ENCODE measurements at regions not wholly inside any gene's neighbourhood (a gene's known extent, or its start where the extent isn't known, plus 50 kb on each side); places are given as distances from the start of the nearest gene placed in this dataset.

GRCh38 chr2:217156801-217157200 is 296.9 kb upstream of the TNP1 start:
- no peak overlapping the region for H3K4me2 ChIP-seq (ENCODE audit: low read length)
- H3K79me1 ChIP-seq (ENCODE audit: low read length): peaks cover 3% of the 10 kb centered on the region
- no peak overlapping the region for H2BK5ac ChIP-seq (ENCODE audit: low read depth, low read length, poor library complexity)
- WGBS (ENCODE audit: extremely low coverage, insufficient coverage, insufficient read length): no CpG with 5 or more reads among the region's 2 CpGs
- DNase-seq: no peak
- no peak overlapping the region for H4K8ac ChIP-seq (ENCODE audit: low read depth, low read length)
- no peak overlapping the region for H3K9ac ChIP-seq (ENCODE audit: low read length)
- no peak overlapping the region for H3K23ac ChIP-seq (ENCODE audit: low read length)
- no peak overlapping the region for H3K14ac ChIP-seq (ENCODE audit: low read length)
- no peak overlapping the region for H2BK12ac ChIP-seq (ENCODE audit: low read length)
- no peak overlapping the region for H2AFZ ChIP-seq (ENCODE audit: insufficient read depth, low read length, poor library complexity)
- no peak overlapping the region for H3K4me3 ChIP-seq (ENCODE audit: low read depth, low read length)
- no peaks in the 10 kb centered on the region for H3K36me3 ChIP-seq (ENCODE audit: control insufficient read depth in 1 of 2, insufficient read depth in 2 of 2, low read length in 2 of 2)
- H3K79me2 ChIP-seq (ENCODE audit: control insufficient read depth, insufficient read depth, low read length, poor library complexity): no peaks in the 10 kb centered on the region
- H3K9me3 ChIP-seq (ENCODE audit: insufficient read depth, low read depth, low read length): no peaks in the 10 kb centered on the region
- H3K4ac ChIP-seq (ENCODE audit: low read depth, low read length): no peak overlapping the region
- H2BK120ac ChIP-seq (ENCODE audit: insufficient read depth, low read length, poor library complexity): no peak overlapping the region
- no peak overlapping the region for H2AK5ac ChIP-seq (ENCODE audit: low read length)
- H3K4me1 ChIP-seq (ENCODE audit: control insufficient read depth in 1 of 2, insufficient read depth in 2 of 2, low read length in 2 of 2): peaks cover 3 to 6% of the 10 kb centered on the region in 2 experiments
- H3K18ac ChIP-seq (ENCODE audit: low read length): no peak overlapping the region
- no peak overlapping the region for H4K91ac ChIP-seq (ENCODE audit: low read depth, low read length)
- no peak overlapping the region for H4K12ac ChIP-seq (ENCODE audit: low read depth, low read length)
- no peak overlapping the region for H3K27ac ChIP-seq (ENCODE audit: low read depth, low read length)
- no peaks in the 10 kb centered on the region for H3K27me3 ChIP-seq (ENCODE audit: insufficient read depth, low read length)

DNA sequence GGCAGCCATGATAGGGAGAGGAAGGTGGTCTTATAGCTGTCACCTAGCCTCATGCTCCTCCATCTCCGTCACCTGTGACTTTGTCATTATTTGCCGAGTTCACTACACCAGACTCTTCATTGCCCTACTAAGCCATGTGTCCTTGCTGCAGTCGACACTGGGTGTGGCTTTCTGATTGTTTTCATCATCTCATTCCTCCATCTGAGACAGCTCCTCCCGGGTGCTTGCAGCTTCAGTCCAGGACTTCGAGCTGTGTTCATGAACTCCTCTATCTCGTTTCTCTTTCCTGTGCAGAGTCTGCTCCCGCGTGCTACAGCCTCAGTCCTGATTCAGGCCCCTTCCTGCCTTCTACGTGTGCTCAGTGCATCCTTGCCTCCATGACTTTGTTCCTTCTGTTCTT is 295.1 kb upstream of the TNP1 start:
- Histone ChIP-seq H3K14ac (ENCODE audit: low read length) (no peak overlapping the region), H3K27me3 (ENCODE audit: insufficient read depth, low read length) (no peaks in the 10 kb centered on the region), H3K27ac (ENCODE audit: low read depth, low read length) (no peak overlapping the region), H3K9ac (ENCODE audit: low read length) (no peak overlapping the region), H2BK12ac (ENCODE audit: low read length) (no peak overlapping the region), H2AK5ac (ENCODE audit: low read length) (no peak overlapping the region), H3K4me1 (ENCODE audit: control insufficient read depth in 1 of 2, insufficient read depth in 2 of 2, low read length in 2 of 2) (peaks cover 0 to 5% of the 10 kb centered on the region in 2 experiments), H2AFZ (ENCODE audit: insufficient read depth, low read length, poor library complexity) (no peak overlapping the region), H3K79me2 (ENCODE audit: control insufficient read depth, insufficient read depth, low read length, poor library complexity) (no peaks in the 10 kb centered on the region), H3K18ac (ENCODE audit: low read length) (no peak overlapping the region), H3K4me3 (ENCODE audit: low read depth, low read length) (no peak overlapping the region), H3K36me3 (ENCODE audit: control insufficient read depth in 1 of 2, insufficient read depth in 2 of 2, low read length in 2 of 2) (no peaks in the 10 kb centered on the region), H4K12ac (ENCODE audit: low read depth, low read length) (no peak overlapping the region), H4K8ac (ENCODE audit: low read depth, low read length) (no peak overlapping the region), H3K23ac (ENCODE audit: low read length) (no peak overlapping the region), H3K9me3 (ENCODE audit: insufficient read depth, low read depth, low read length) (no peaks in the 10 kb centered on the region), H4K91ac (ENCODE audit: low read depth, low read length) (no peak overlapping the region), H3K4ac (ENCODE audit: low read depth, low read length) (no peak overlapping the region), H3K4me2 (ENCODE audit: low read length) (no peak overlapping the region), H2BK5ac (ENCODE audit: low read depth, low read length, poor library complexity) (no peak overlapping the region), H2BK120ac (ENCODE audit: insufficient read depth, low read length, poor library complexity) (no peak overlapping the region), H3K79me1 (ENCODE audit: low read length) (no peaks in the 10 kb centered on the region)
- no peak for DNase-seq
- WGBS (ENCODE audit: extremely low coverage, insufficient coverage, insufficient read length): no CpG with 5 or more reads among the region's 9 CpGs

DNA sequence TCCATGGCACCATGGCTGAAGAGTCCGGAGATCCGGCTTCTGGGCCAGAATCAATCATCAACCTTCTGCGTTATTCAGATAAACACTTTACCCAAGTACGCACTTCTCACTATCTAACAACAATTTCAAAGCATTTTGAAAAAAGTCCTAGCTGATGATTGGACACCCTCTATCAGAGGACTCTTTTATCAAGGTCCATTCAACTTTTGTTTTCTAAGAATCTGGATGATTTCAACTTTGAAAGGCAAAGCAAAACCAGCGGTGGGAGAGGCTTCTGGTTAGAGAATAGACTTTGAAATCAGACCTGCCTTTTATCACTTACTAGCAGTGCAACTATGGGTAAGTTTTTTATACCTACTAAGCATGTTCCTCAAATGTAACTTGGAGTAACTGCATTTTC is 293.6 kb upstream of the TNP1 start:
- H3K23ac ChIP-seq (ENCODE audit: low read length): no peak overlapping the region
- peak overlapping the region; percentile 83 for H2BK12ac ChIP-seq (ENCODE audit: low read length)
- no peaks in the 10 kb centered on the region for H3K9me3 ChIP-seq (ENCODE audit: insufficient read depth, low read depth, low read length)
- H3K4me1 ChIP-seq (ENCODE audit: control insufficient read depth in 1 of 2, insufficient read depth in 2 of 2, low read length in 2 of 2): peaks cover 0 to 8% of the 10 kb centered on the region in 2 experiments
- WGBS (ENCODE audit: extremely low coverage, insufficient coverage, insufficient read length): no CpG with 5 or more reads among the region's 5 CpGs
- H3K4me2 ChIP-seq (ENCODE audit: low read length): no peak overlapping the region
- H2AFZ ChIP-seq (ENCODE audit: insufficient read depth, low read length, poor library complexity): no peak overlapping the region
- H3K79me1 ChIP-seq (ENCODE audit: low read length): no peaks in the 10 kb centered on the region
- H2BK5ac ChIP-seq (ENCODE audit: low read depth, low read length, poor library complexity): no peak overlapping the region
- H3K27me3 ChIP-seq (ENCODE audit: insufficient read depth, low read length): no peaks in the 10 kb centered on the region
- H3K4ac ChIP-seq (ENCODE audit: low read depth, low read length): no peak overlapping the region
- no peak overlapping the region for H4K91ac ChIP-seq (ENCODE audit: low read depth, low read length)
- H4K8ac ChIP-seq (ENCODE audit: low read depth, low read length): no peak overlapping the region
- H4K12ac ChIP-seq (ENCODE audit: low read depth, low read length): no peak overlapping the region
- H3K79me2 ChIP-seq (ENCODE audit: control insufficient read depth, insufficient read depth, low read length, poor library complexity): no peaks in the 10 kb centered on the region
- no peak overlapping the region for H3K27ac ChIP-seq (ENCODE audit: low read depth, low read length)
- H3K36me3 ChIP-seq (ENCODE audit: control insufficient read depth in 1 of 2, insufficient read depth in 2 of 2, low read length in 2 of 2): no peaks in the 10 kb centered on the region
- no peak overlapping the region for H3K18ac ChIP-seq (ENCODE audit: low read length)
- no peak overlapping the region for H3K9ac ChIP-seq (ENCODE audit: low read length)
- no peak overlapping the region for H3K4me3 ChIP-seq (ENCODE audit: low read depth, low read length)
- H2BK120ac ChIP-seq (ENCODE audit: insufficient read depth, low read length, poor library complexity): no peak overlapping the region
- DNase-seq: no peak
- H3K14ac ChIP-seq (ENCODE audit: low read length): no peak overlapping the region
- H2AK5ac ChIP-seq (ENCODE audit: low read length): no peak overlapping the region

DNA sequence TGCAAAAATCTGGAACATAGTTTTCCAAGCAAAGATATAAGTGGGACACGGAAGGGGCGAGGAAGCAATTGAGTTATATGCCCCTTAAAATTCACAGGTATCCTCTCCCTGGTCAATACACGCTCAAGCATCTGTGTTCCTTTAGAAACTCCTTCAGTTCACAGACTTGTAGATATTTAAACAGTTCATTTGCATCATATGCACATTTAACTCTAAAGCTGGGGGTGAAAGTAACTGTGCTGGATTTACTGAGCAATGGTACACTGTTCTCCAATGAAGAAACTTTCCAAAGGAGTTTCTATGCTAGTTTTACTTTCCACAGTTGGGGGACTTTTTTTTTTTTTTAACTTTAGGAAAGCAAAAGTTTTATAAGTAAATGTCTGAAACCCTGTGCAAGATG is 293.0 kb upstream of the TNP1 start:
- Histone ChIP-seq H3K4ac (ENCODE audit: low read depth, low read length) (no peak overlapping the region), H2AFZ (ENCODE audit: insufficient read depth, low read length, poor library complexity) (no peak overlapping the region), H2AK5ac (ENCODE audit: low read length) (no peak overlapping the region), H2BK5ac (ENCODE audit: low read depth, low read length, poor library complexity) (no peak overlapping the region), H3K36me3 (ENCODE audit: control insufficient read depth in 1 of 2, insufficient read depth in 2 of 2, low read length in 2 of 2) (no peaks in the 10 kb centered on the region), H2BK12ac (ENCODE audit: low read length) (no peak overlapping the region), H4K91ac (ENCODE audit: low read depth, low read length) (no peak overlapping the region), H3K9ac (ENCODE audit: low read length) (no peak overlapping the region), H3K79me1 (ENCODE audit: low read length) (no peaks in the 10 kb centered on the region), H3K9me3 (ENCODE audit: insufficient read depth, low read depth, low read length) (no peaks in the 10 kb centered on the region), H3K4me1 (ENCODE audit: control insufficient read depth in 1 of 2, insufficient read depth in 2 of 2, low read length in 2 of 2) (peaks cover 0 to 8% of the 10 kb centered on the region in 2 experiments), H3K27me3 (ENCODE audit: insufficient read depth, low read length) (no peaks in the 10 kb centered on the region), H3K18ac (ENCODE audit: low read length) (no peak overlapping the region), H3K14ac (ENCODE audit: low read length) (no peak overlapping the region), H3K27ac (ENCODE audit: low read depth, low read length) (no peak overlapping the region), H4K12ac (ENCODE audit: low read depth, low read length) (no peak overlapping the region), H4K8ac (ENCODE audit: low read depth, low read length) (no peak overlapping the region), H3K4me3 (ENCODE audit: low read depth, low read length) (no peak overlapping the region), H3K23ac (ENCODE audit: low read length) (no peak overlapping the region), H2BK120ac (ENCODE audit: insufficient read depth, low read length, poor library complexity) (no peak overlapping the region), H3K4me2 (ENCODE audit: low read length) (no peak overlapping the region), H3K79me2 (ENCODE audit: control insufficient read depth, insufficient read depth, low read length, poor library complexity) (no peaks in the 10 kb centered on the region)
- no peak for DNase-seq
- WGBS (ENCODE audit: extremely low coverage, insufficient coverage, insufficient read length): no CpG with 5 or more reads among the region's 3 CpGs
